ENCODE measurements at regions not wholly inside any gene's neighbourhood (a gene's known extent, or its start where the extent isn't known, plus 50 kb on each side); places are given as distances from the start of the nearest gene placed in this dataset.

DNA sequence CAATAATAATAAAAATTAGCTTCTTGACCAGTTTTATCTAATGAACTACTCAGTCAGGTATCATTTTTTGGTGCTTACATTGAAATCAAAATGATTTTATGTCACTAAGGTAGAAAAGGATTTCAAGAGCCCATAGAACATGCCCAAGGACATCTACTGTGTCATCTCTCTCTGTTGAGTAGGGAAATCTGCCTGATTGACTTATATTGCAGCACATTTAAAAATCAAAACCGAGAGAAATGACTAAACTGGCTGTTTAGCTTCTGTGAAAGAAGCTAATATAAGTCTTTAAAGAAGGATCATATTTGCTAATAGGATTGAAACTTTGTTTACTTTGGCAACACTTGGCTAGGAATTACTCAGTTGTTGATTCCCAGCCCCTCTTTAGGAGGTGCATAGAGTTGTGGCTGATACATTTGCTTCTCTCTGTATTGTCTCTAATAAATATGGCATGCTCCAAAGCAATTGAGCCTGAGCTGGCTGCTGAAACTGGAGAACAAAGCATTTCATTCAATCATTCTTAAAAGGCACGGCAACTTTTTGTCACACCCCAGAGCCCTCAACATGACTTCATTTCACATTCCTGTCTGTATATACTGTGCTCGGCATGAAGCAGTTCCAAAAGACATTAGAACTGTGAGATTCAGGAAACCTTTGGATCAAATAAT is 1096.9 kb upstream of the POT1 start:
- Mint-ChIP-seq H3K27ac (no peak overlapping the region), H3K27me3 (ENCODE audit: insufficient read depth, low read depth, poor library complexity) (no peaks in the 10 kb centered on the region), H3K9me3 (no peaks in the 10 kb centered on the region), H3K4me3 (no peak overlapping the region), H3K36me3 (ENCODE audit: low read depth) (no peaks in the 10 kb centered on the region), H3K4me1 (peaks cover 3% of the 10 kb centered on the region; the same call in 1 of the 3 replicates)
- Histone ChIP-seq H3K79me2 (replicated peaks; ENCODE audit: insufficient read depth) (no peaks in the 10 kb centered on the region), H3K27me3 (ENCODE audit: insufficient read depth) (no peaks in the 10 kb centered on the region), H3K4me3 (no peak overlapping the region), H2AFZ (peak overlapping the region; percentile 79), H3K4me1 (ENCODE audit: insufficient read depth) (no peaks in the 10 kb centered on the region), H3K27ac (ENCODE audit: low read depth) (no peak overlapping the region), H3K36me3 (ENCODE audit: insufficient read depth) (no peaks in the 10 kb centered on the region), H3K4me2 (no peak overlapping the region), H3F3A (replicated peaks; ENCODE audit: low read depth) (no peaks in the 10 kb centered on the region), H3K9me2 (ENCODE audit: insufficient read depth) (no peaks in the 10 kb centered on the region; the same call in 1 of the 2 replicates), H4K20me1 (replicated peaks; ENCODE audit: insufficient read depth) (no peaks in the 10 kb centered on the region)
- DNase-seq (ENCODE audit: low spot score) (peak; percentile 13), ATAC-seq (peak; percentile 29; the same call in 1 of the 3 replicates)
- TF ChIP-seq ZNF331 (CRISPR knock-in tag; IDR thresholded peaks at IDR 0.05; ENCODE audit: low read depth): no peak
- TF ChIP-seq NANOG (IDR thresholded peaks at IDR 0.05; ENCODE audit: borderline replicate concordance): no peak
- TF ChIP-seq, protein P1, sequence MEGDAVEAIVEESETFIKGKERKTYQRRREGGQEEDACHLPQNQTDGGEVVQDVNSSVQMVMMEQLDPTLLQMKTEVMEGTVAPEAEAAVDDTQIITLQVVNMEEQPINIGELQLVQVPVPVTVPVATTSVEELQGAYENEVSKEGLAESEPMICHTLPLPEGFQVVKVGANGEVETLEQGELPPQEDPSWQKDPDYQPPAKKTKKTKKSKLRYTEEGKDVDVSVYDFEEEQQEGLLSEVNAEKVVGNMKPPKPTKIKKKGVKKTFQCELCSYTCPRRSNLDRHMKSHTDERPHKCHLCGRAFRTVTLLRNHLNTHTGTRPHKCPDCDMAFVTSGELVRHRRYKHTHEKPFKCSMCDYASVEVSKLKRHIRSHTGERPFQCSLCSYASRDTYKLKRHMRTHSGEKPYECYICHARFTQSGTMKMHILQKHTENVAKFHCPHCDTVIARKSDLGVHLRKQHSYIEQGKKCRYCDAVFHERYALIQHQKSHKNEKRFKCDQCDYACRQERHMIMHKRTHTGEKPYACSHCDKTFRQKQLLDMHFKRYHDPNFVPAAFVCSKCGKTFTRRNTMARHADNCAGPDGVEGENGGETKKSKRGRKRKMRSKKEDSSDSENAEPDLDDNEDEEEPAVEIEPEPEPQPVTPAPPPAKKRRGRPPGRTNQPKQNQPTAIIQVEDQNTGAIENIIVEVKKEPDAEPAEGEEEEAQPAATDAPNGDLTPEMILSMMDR (conservative IDR thresholded peaks at IDR 0.05; ENCODE audit: low read depth in 2 of 2): no peak
- TF ChIP-seq, protein P2, sequence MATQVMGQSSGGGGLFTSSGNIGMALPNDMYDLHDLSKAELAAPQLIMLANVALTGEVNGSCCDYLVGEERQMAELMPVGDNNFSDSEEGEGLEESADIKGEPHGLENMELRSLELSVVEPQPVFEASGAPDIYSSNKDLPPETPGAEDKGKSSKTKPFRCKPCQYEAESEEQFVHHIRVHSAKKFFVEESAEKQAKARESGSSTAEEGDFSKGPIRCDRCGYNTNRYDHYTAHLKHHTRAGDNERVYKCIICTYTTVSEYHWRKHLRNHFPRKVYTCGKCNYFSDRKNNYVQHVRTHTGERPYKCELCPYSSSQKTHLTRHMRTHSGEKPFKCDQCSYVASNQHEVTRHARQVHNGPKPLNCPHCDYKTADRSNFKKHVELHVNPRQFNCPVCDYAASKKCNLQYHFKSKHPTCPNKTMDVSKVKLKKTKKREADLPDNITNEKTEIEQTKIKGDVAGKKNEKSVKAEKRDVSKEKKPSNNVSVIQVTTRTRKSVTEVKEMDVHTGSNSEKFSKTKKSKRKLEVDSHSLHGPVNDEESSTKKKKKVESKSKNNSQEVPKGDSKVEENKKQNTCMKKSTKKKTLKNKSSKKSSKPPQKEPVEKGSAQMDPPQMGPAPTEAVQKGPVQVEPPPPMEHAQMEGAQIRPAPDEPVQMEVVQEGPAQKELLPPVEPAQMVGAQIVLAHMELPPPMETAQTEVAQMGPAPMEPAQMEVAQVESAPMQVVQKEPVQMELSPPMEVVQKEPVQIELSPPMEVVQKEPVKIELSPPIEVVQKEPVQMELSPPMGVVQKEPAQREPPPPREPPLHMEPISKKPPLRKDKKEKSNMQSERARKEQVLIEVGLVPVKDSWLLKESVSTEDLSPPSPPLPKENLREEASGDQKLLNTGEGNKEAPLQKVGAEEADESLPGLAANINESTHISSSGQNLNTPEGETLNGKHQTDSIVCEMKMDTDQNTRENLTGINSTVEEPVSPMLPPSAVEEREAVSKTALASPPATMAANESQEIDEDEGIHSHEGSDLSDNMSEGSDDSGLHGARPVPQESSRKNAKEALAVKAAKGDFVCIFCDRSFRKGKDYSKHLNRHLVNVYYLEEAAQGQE (IDR thresholded peaks at IDR 0.05; ENCODE audit: unreplicated experiment): no peak
- TF ChIP-seq STAT1 (IDR thresholded peaks at IDR 0.05; ENCODE audit: unreplicated experiment): no peak
- no peak for TF ChIP-seq POLR2AphosphoS5 (IDR thresholded peaks at IDR 0.05; ENCODE audit: low read depth)

DNA sequence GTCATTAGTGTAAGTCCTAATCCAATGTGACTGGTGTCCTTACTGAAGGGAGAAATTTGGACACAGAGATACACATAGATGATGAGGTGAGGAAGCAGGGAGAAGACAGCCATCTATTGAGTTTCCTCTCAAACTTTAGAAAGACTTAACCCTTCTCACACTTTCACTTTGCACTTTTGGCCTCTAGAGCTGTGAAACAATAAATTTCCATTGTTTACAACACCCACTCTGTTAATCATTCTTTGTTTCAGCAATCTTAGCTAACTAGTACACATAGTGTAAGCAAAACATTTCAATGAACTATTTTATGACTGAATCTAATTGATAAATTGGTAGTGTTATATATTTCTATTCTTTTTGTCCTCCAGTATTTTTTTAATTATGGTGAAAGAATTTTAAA is 1092.8 kb upstream of the POT1 start:
- H3K4me3 Mint-ChIP-seq: no peak overlapping the region
- H3K9me2 ChIP-seq (ENCODE audit: insufficient read depth): no peaks in the 10 kb centered on the region; the same call in 1 of the 2 replicates
- no peaks in the 10 kb centered on the region for H3K36me3 Mint-ChIP-seq (ENCODE audit: low read depth)
- H3K4me1 Mint-ChIP-seq: peaks cover 3% of the 10 kb centered on the region; the same call in 1 of the 3 replicates
- no peaks in the 10 kb centered on the region for H3K79me2 ChIP-seq (replicated peaks; ENCODE audit: insufficient read depth)
- H3K27me3 Mint-ChIP-seq (ENCODE audit: insufficient read depth, low read depth, poor library complexity): no peaks in the 10 kb centered on the region
- no peaks in the 10 kb centered on the region for H3K4me1 ChIP-seq (ENCODE audit: insufficient read depth)
- no peak overlapping the region for H3K4me3 ChIP-seq
- ATAC-seq: no peak
- no peaks in the 10 kb centered on the region for H3F3A ChIP-seq (replicated peaks; ENCODE audit: low read depth)
- H3K27ac Mint-ChIP-seq: no peak overlapping the region
- DNase-seq (ENCODE audit: low spot score): no peak
- H3K36me3 ChIP-seq (ENCODE audit: insufficient read depth): no peaks in the 10 kb centered on the region
- H3K27me3 ChIP-seq (ENCODE audit: insufficient read depth): no peaks in the 10 kb centered on the region
- no peak for TF ChIP-seq ZNF331 (CRISPR knock-in tag; IDR thresholded peaks at IDR 0.05; ENCODE audit: low read depth)
- no peak for TF ChIP-seq POLR2AphosphoS5 (IDR thresholded peaks at IDR 0.05; ENCODE audit: low read depth)
- no peak for TF ChIP-seq ZNF114 (CRISPR knock-in tag; IDR thresholded peaks at IDR 0.05)
- TF ChIP-seq, protein P1 (conservative IDR thresholded peaks at IDR 0.05; ENCODE audit: low read depth in 2 of 2): no peak
- no peak for TF ChIP-seq EZH2phosphoT487 (IDR thresholded peaks at IDR 0.05; ENCODE audit: unreplicated experiment)
- TF ChIP-seq, protein P2 (IDR thresholded peaks at IDR 0.05; ENCODE audit: unreplicated experiment): no peak
- no peaks in the 10 kb centered on the region for H4K20me1 ChIP-seq (replicated peaks; ENCODE audit: insufficient read depth)
- H3K9me3 Mint-ChIP-seq: no peaks in the 10 kb centered on the region
- H3K27ac ChIP-seq (ENCODE audit: low read depth): no peak overlapping the region
- H2AFZ ChIP-seq: no peak overlapping the region
- H3K4me2 ChIP-seq: no peak overlapping the region

Data from GM23338 (cell line).